ENCODE measurements at regions not wholly inside any gene's neighbourhood (a gene's known extent, or its start where the extent isn't known, plus 50 kb on each side); places are given as distances from the start of the nearest gene placed in this dataset.

DNA sequence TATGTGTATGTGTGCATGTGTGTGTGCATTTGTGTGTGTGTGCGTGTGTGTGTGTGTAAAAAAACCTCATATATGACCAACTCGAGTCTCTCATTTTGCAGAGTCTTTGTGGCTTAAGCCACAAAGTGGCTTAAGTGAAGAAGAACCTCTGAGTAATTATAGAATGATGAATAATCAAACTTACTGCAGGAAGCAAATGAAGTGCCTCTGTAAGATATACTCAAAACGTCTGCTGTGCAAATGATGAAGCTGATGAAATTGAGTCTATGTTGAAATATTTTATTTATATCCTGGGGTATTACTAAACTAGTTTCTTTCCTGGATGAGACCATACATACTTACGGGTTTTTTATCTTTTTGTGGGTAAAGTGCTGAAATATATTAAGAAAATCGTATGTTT, 1198.7 kb downstream of the PCDH7 start:
- DNase-seq (ENCODE audit: low read depth, low spot score) (no peak), ATAC-seq (no peak)
- intact Hi-C loops (cut with micrococcal nuclease): no loop called here
- RAD21 ChIA-PET (ENCODE audit: low non-redundant PET in 1 of 2, low total read pairs in 2 of 2, uncharacterized antibody in 2 of 2, unreplicated experiment in 2 of 2): no interaction called here
- CTCF ChIA-PET: no interaction called here
- POLR2A ChIA-PET: no interaction called here
- no peaks in the 10 kb centered on the region for H3K36me3 ChIP-seq (ENCODE audit: control insufficient read depth in 1 of 2, insufficient read depth in 2 of 2, low read length in 2 of 2)
- H3K27ac ChIP-seq (ENCODE audit: low read depth, low read length): no peak overlapping the region
- H3K9me2 ChIP-seq (ENCODE audit: insufficient read depth): no peaks in the 10 kb centered on the region
- no peaks in the 10 kb centered on the region for H3K79me2 ChIP-seq (ENCODE audit: insufficient read depth, low read length)
- H4K20me1 ChIP-seq (ENCODE audit: insufficient read depth): no peaks in the 10 kb centered on the region
- no peak overlapping the region for H3K9ac ChIP-seq (ENCODE audit: low read length)
- H3K9me3 ChIP-seq (ENCODE audit: control insufficient read depth in 1 of 2, insufficient read depth in 1 of 2, low read depth in 1 of 2, low read length in 2 of 2): no peaks in the 10 kb centered on the region; a peak in 1 of 4 replicates
- H3K4me3 ChIP-seq (replicated peaks in 1 of 2; ENCODE audit: low read depth in 1 of 2, low read length in 2 of 2): no peak overlapping the region
- no peak overlapping the region for H3K4me2 ChIP-seq (ENCODE audit: low read length)
- H3K27me3 ChIP-seq (ENCODE audit: insufficient read depth, low read length): no peaks in the 10 kb centered on the region
- no TSS peak for BruUV-seq (replicated peaks)
- H3K4me1 ChIP-seq (ENCODE audit: control insufficient read depth in 1 of 2, insufficient read depth in 2 of 2, low read length in 2 of 2): no peaks in the 10 kb centered on the region
- TF ChIP-seq EGR1 (IDR thresholded peaks at IDR 0.05; ENCODE audit: low read depth): no peak
- TF ChIP-seq, protein P1, sequence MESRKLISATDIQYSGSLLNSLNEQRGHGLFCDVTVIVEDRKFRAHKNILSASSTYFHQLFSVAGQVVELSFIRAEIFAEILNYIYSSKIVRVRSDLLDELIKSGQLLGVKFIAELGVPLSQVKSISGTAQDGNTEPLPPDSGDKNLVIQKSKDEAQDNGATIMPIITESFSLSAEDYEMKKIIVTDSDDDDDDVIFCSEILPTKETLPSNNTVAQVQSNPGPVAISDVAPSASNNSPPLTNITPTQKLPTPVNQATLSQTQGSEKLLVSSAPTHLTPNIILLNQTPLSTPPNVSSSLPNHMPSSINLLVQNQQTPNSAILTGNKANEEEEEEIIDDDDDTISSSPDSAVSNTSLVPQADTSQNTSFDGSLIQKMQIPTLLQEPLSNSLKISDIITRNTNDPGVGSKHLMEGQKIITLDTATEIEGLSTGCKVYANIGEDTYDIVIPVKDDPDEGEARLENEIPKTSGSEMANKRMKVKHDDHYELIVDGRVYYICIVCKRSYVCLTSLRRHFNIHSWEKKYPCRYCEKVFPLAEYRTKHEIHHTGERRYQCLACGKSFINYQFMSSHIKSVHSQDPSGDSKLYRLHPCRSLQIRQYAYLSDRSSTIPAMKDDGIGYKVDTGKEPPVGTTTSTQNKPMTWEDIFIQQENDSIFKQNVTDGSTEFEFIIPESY (IDR thresholded peaks at IDR 0.05; ENCODE audit: extremely low read depth, insufficient replicate concordance, low read length): no peak
- TF ChIP-seq SRF (IDR thresholded peaks at IDR 0.05; ENCODE audit: low read depth): no peak
- no peak for TF ChIP-seq TCF7L2 (IDR thresholded peaks at IDR 0.05; ENCODE audit: borderline replicate concordance, extremely low read depth, insufficient read depth, insufficient read length)
- TF ChIP-seq SP1 (IDR thresholded peaks at IDR 0.05; ENCODE audit: low read depth): no peak
- no peak for TF ChIP-seq FOSL1 (IDR thresholded peaks at IDR 0.05; ENCODE audit: low read depth)
- TF ChIP-seq, protein P2, sequence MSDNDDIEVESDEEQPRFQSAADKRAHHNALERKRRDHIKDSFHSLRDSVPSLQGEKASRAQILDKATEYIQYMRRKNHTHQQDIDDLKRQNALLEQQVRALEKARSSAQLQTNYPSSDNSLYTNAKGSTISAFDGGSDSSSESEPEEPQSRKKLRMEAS (IDR thresholded peaks at IDR 0.05): no peak
- TF ChIP-seq, protein P3, sequence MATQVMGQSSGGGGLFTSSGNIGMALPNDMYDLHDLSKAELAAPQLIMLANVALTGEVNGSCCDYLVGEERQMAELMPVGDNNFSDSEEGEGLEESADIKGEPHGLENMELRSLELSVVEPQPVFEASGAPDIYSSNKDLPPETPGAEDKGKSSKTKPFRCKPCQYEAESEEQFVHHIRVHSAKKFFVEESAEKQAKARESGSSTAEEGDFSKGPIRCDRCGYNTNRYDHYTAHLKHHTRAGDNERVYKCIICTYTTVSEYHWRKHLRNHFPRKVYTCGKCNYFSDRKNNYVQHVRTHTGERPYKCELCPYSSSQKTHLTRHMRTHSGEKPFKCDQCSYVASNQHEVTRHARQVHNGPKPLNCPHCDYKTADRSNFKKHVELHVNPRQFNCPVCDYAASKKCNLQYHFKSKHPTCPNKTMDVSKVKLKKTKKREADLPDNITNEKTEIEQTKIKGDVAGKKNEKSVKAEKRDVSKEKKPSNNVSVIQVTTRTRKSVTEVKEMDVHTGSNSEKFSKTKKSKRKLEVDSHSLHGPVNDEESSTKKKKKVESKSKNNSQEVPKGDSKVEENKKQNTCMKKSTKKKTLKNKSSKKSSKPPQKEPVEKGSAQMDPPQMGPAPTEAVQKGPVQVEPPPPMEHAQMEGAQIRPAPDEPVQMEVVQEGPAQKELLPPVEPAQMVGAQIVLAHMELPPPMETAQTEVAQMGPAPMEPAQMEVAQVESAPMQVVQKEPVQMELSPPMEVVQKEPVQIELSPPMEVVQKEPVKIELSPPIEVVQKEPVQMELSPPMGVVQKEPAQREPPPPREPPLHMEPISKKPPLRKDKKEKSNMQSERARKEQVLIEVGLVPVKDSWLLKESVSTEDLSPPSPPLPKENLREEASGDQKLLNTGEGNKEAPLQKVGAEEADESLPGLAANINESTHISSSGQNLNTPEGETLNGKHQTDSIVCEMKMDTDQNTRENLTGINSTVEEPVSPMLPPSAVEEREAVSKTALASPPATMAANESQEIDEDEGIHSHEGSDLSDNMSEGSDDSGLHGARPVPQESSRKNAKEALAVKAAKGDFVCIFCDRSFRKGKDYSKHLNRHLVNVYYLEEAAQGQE (IDR thresholded peaks at IDR 0.05; ENCODE audit: low read depth): no peak
- no peak for TF ChIP-seq EZH2phosphoT487 (IDR thresholded peaks at IDR 0.05; ENCODE audit: borderline replicate concordance)
- no peak for TF ChIP-seq JUND (IDR thresholded peaks at IDR 0.05)
- TF ChIP-seq EZH2 (IDR thresholded peaks at IDR 0.05): no peak
- no peak for TF ChIP-seq CEBPB (IDR thresholded peaks at IDR 0.05; ENCODE audit: low read depth)
- no peak for TF ChIP-seq POLR2AphosphoS5 (IDR thresholded peaks at IDR 0.05; ENCODE audit: low read depth, low read length)
- no peak for TF ChIP-seq POLR2A (IDR thresholded peaks at IDR 0.05; ENCODE audit: borderline replicate concordance, extremely low read depth, insufficient read depth, insufficient read length)
- TF ChIP-seq SIN3A (IDR thresholded peaks at IDR 0.05; ENCODE audit: low read depth): no peak
- no peak for TF ChIP-seq YY1 (IDR thresholded peaks at IDR 0.05; ENCODE audit: extremely low read depth, insufficient replicate concordance, low read depth, low read length)
- no peak for TF ChIP-seq ZNF274 (IDR thresholded peaks at IDR 0.05; ENCODE audit: low read depth, low read length)
- no peak for TF ChIP-seq ELF1 (IDR thresholded peaks at IDR 0.05; ENCODE audit: borderline replicate concordance, low read depth)
- TF ChIP-seq RAD21 (IDR thresholded peaks at IDR 0.05; ENCODE audit: low read depth): no peak
- no peak overlapping the region for H2AFZ ChIP-seq (ENCODE audit: low read depth, low read length, poor library complexity, severe bottlenecking)

Measured in HCT116 (cell line).